ENCODE measurements at regions not wholly inside any gene's neighbourhood (a gene's known extent, or its start where the extent isn't known, plus 50 kb on each side); places are given as distances from the start of the nearest gene placed in this dataset.

- no peak for TF ChIP-seq EZH2phosphoT487 (IDR thresholded peaks at IDR 0.05; ENCODE audit: borderline replicate concordance, low read length)
- TF ChIP-seq, protein P1, sequence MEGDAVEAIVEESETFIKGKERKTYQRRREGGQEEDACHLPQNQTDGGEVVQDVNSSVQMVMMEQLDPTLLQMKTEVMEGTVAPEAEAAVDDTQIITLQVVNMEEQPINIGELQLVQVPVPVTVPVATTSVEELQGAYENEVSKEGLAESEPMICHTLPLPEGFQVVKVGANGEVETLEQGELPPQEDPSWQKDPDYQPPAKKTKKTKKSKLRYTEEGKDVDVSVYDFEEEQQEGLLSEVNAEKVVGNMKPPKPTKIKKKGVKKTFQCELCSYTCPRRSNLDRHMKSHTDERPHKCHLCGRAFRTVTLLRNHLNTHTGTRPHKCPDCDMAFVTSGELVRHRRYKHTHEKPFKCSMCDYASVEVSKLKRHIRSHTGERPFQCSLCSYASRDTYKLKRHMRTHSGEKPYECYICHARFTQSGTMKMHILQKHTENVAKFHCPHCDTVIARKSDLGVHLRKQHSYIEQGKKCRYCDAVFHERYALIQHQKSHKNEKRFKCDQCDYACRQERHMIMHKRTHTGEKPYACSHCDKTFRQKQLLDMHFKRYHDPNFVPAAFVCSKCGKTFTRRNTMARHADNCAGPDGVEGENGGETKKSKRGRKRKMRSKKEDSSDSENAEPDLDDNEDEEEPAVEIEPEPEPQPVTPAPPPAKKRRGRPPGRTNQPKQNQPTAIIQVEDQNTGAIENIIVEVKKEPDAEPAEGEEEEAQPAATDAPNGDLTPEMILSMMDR (IDR thresholded peaks at IDR 0.05; ENCODE audit: low read depth, low read length, poor library complexity, severe bottlenecking), result no peak
These were observed 1363.9 kb upstream of the CRIM1 start for GRCh38 chr2:34991508-34992274.
